Pons (tissue), 1 donor: ENCODE measurements at regions not wholly inside any gene's neighbourhood (a gene's known extent, or its start where the extent isn't known, plus 50 kb on each side); places are given as distances from the start of the nearest gene placed in this dataset.

Experiments
- DNase-seq: peaks from one replicate; pipeline ENCODE4 v3.0.0-alpha.2; 2016; ENCODE audit warnings: low spot score

GRCh38 chr21:27647921-27648320 lies 681.0 kb upstream of the ADAMTS5 start:
- DNase-seq: no peak

GRCh38 chr21:27647401-27647800 lies 680.5 kb upstream of the ADAMTS5 start:
- no peak for DNase-seq

- no peak for DNase-seq
Observed at GRCh38 chr21:27646691-27647090, 679.8 kb upstream of the ADAMTS5 start.

DNA sequence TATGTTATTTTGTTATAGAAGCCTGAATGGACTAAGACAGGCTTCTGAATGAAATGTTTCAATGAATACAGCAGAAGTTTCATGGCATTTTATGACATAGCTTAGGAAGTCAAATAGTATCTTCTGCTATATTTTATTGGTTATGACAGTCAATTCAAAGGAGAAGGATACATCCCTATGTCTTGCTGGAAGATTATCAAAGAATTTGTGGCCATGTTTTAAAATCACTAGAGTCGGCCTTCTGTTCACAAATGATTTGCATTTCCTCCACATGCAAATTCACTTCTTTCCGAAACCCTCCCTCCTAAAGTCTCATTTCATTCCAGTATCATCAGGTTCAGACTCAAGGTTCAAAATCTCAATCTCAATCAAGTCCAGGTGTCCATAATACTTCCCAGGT lies 679.2 kb upstream of the ADAMTS5 start:
- DNase-seq: no peak

GRCh38 chr21:27645285-27645684 lies 678.4 kb upstream of the ADAMTS5 start:
- no peak for DNase-seq

DNA sequence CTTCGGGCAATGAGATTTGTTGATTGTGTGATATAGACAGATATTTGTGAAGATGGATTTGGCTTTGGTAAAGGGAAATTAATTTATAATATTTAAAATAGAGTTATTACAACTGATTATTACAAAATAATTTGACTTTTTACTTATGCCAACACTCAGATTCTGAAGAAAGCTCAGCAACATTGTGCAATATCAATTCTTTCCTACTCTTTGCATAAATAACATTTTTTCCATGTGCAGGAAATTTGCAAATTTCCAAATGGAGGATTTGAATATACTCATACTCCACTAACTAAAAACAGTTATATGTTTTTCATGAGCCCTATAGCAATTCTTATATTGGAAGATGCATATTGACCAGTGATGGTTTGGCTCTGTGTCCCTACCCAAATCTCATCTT lies 676.4 kb upstream of the ADAMTS5 start:
- no peak for DNase-seq

GRCh38 chr21:27639286-27639685 lies 672.4 kb upstream of the ADAMTS5 start:
- no peak for DNase-seq

DNA sequence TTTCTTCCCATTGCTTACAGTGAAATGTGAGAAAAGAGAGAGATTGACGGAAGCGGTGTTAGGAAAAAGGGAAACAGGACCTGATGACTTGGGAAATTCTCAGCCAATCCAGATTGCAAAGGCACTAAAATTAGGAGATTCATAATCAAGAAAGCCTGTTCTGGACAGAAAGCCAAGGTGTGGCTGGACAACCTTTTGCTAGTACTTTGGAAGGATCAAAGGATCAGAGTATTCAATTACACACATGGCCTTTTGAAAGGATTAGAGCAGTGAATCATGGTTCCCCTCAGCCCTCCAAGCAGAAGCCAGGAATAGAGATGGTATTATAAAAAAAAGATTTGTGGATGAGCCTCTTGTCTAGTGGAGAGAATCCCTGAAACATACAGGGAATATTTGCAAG lies 669.8 kb upstream of the ADAMTS5 start:
- DNase-seq: no peak

DNA sequence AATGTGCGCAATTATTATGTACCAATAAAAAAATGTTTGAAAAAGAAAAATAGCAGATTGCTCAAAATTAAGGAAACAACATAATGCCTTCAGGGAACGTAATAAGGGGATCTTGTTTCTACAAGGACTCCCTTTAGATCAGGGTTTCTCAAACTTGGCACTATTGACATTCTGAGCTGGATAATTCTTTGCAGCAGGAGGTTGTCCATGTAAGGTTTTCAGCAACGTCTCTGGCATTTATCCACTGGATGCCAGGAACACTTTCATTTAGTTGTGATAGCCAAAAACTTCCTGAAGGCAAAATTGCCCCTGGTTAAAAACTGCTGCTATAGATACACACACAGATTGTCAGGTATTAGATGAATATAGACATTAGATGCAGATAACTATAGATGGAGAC lies 666.7 kb upstream of the ADAMTS5 start:
- DNase-seq: no peak

GRCh38 chr21:27631471-27631870 lies 664.6 kb upstream of the ADAMTS5 start:
- no peak for DNase-seq

DNA sequence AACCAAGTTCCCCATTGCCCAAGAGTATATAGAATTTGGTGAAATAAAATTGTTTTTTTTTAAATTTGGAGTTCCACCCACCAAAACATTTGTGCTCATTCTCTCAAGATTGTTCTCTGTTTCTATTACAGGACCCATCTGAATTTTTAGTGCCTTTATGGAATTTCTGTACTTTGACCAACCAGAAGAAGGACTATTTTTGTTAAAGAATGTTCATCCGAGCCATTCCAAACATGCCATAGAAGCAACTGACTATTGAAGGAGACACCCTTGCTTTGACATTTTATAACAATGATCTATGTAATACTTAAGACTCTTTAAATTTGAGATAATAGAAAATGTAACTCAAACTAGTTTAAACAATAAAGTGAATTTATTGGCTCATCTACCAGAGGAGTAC lies 655.7 kb upstream of the ADAMTS5 start:
- no peak for DNase-seq

- DNase-seq: no peak
Observed at GRCh38 chr21:27614231-27614630, 647.3 kb upstream of the ADAMTS5 start.

- no peak for DNase-seq
Observed at GRCh38 chr21:27606422-27606821, 639.5 kb upstream of the ADAMTS5 start.

DNA sequence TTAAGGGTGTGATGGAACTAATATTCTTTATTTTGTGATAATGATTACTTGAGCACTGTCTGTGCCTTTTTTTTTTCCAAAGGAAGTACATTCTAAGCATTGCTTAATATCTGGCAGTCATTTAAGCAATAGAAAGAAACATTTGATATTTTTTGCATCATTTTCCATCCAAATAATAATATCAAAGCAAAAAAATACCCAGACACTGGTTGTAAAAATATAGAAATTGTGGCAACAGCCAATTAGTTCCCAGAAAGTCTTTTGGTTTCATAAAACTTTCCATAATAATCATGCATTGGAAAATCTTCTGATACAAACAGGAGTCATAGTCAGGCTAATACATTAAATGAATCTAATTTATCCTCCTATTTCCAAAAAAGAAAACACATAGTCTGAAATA lies 629.3 kb upstream of the ADAMTS5 start:
- no peak for DNase-seq

GRCh38 chr21:27595716-27596115 lies 628.8 kb upstream of the ADAMTS5 start:
- no peak for DNase-seq

DNA sequence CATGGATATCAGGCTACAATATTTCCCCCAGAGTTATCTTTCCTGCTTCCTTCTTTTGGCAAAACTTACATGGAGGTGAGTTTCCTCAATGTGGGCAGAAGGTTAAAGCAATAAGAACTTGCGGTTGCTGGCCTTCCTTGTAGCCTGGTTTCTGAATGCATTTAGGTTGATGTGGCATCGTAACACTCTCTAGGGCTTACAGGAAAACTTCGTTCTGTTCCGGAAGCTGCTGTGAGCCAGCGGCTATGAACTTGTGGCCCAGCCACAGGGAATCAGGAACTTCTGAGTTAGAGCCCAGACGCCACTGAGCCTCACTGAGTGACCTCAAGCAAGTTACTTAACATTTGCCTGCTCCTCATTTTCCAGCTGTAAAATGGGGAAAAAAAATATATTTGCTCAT lies 623.4 kb upstream of the ADAMTS5 start:
- DNase-seq: no peak

- no peak for DNase-seq
Observed at GRCh38 chr21:27589781-27590180, 622.9 kb upstream of the ADAMTS5 start.

- DNase-seq: no peak
Observed at GRCh38 chr21:27586986-27587385, 620.1 kb upstream of the ADAMTS5 start.

- DNase-seq: no peak
Observed at GRCh38 chr21:27586326-27586725, 619.4 kb upstream of the ADAMTS5 start.

- DNase-seq: no peak
Observed at GRCh38 chr21:27584256-27584655, 617.4 kb upstream of the ADAMTS5 start.

- DNase-seq: no peak
Observed at GRCh38 chr21:27582948-27583430, 616.1 kb upstream of the ADAMTS5 start.

DNA sequence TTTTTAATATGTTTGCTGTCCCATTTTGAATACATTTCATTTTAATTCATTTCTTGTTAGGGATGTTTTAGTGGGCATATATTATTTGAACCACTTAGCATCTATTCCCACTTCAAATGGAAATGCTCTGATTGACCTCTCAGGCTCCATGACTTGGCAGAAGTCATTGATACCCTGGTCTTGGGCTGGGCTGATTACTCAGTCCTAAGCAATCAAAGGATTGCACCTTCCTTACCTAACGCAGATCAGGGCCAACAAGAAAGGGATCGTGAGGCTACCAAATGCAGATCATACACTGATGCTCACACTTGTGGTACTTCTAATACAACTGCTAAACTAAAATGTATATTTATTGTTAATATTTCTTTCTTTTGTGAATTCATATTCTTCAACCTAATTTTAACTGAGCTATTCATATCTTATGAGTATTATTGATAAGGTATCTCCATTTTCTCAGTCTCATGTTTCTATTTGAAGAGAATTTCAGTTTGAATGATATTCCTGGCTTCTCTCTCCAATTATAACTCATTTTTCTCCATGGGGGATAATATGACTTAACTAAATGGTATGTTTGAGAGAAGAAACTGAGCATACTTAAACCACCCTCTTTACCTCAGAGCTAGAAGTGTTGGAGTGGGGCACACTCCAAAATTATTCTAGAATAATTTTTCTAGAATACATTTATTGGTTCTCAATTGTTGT lies 615.5 kb upstream of the ADAMTS5 start:
- no peak for DNase-seq

GRCh38 chr21:27581168-27581567 lies 614.3 kb upstream of the ADAMTS5 start:
- no peak for DNase-seq

DNA sequence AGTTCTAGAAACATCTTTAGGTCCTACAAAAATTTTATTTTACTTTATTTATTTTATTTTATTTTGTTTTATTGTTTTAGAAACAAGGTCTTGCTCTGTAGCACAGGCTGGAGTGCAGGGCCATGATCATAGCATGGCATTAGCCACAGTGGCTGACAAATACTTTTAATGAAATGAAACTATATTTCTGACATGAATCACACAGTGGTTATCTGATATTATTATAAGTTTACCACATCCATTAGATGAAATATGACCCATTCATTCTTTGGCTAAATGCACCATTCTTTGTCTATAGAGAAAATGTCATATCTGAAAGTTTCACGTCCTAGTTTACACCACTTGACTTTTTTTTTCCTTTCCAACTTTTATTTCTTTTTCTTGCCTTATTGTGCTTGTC lies 613.4 kb upstream of the ADAMTS5 start:
- no peak for DNase-seq
